Stimulated activated CD8-positive, alpha-beta memory T cell treated with anti-CD3 and anti-CD28 coated beads, Interleukin-7, amount 100 ng/mL, for 24 hours (primary cell): ENCODE measurements at regions not wholly inside any gene's neighbourhood (a gene's known extent, or its start where the extent isn't known, plus 50 kb on each side); places are given as distances from the start of the nearest gene placed in this dataset.

ENCODE experiments used
- DNase-seq: peaks from one replicate; pipeline ENCODE4 v3.0.0-alpha.2; 2020; ENCODE audit warnings: low read depth

DNA sequence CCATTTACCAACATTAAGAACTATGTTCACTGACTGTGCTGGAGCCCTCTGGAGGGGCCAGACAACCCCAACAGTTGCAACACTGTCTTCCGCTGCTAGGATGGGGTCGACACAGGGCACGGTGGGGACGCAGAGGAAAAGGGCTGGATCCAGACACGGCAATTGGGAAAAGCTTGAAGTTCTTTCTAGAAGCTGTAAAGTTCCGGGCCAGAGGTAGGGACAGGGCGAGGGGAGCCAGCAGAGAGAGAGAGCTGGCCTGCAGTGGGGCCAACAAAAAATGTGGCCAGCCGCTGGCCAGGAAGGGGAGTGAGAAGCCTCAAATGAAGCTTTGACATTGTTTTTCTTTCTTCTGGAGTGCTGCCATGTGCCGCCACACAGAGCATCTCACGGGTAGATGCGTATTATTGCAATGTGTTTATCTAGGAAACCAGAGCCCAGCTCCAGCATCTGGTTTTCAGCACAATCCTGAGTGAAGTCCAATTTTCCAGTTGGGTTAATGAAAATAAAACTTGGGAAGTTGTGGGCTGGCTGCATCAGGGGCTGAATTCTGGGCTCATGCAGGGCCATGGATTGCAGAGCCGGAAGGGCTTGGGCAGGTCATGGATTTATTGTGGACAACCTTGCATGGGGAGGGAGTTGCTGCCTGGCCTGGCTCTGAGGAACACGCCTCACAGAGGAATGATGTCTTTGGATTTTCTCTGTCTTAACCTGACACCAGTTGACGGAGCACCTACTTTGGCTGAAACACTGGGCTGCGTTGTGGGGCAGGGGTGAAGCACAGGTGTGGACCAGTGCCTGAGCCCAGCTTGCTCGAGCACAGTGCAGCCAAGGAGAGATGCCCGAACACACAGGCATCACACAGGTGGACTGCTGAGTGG, 67.6 kb upstream of the AMPD3 start:
- no peak for DNase-seq

DNA sequence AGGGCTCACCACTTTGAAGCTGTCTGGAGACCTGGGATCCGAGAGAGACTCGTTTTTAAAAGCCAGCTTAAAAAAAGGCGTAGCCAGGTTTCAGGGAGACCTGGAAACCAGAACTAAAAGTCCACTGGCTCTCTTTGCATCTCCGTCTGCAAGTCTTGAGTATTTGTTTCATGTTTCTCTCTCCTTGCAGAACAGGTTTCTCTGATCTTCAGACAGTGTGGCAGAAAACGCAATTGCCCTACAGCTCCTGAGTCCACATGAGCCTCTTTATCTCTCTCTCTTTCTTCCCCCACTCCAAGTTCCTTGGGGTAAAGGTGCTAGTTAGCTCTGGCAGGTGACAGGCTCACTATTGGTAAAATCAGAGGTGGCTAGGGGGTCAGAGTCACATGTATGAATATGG, 67.0 kb upstream of the AMPD3 start:
- DNase-seq = no peak

DNA sequence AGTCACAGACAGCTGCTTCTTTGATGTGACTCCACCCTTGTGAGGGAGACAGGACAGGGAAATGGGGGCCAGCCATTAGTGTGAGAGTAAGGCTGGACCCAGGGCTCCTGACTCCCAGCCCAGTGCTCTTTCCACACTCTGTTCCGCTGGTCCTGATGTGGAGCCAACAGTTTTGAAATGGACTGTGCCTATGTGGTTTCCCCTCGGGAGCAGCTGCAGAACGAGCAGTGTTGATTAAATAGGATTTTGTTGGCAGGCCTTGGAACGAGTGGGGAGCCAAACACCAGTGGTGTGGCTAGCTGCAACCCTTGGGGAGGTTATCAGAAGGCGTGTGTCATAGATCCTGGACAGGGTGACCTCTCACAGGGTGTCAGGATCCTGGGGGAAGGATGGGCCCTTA, 66.5 kb upstream of the AMPD3 start:
- DNase-seq = no peak

DNA sequence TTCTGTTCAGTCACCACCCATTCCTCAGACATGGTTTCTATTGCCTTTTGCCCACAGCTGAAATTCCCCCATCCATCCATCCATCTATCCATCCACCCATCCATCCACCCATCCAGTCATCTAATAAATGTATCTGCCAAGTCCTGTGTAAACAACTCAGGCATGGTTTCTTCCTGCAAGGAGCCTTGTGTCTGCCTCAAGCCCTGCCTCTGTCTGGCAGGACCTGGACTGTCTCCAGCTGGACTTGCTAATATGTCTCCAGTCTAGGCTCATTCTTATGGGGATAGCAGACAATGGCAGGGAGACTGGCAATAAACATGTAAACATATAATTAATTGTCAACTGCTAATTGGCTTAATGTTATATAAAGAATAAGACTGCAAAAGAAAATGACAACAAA, 64.7 kb upstream of the AMPD3 start:
- DNase-seq = no peak

DNA sequence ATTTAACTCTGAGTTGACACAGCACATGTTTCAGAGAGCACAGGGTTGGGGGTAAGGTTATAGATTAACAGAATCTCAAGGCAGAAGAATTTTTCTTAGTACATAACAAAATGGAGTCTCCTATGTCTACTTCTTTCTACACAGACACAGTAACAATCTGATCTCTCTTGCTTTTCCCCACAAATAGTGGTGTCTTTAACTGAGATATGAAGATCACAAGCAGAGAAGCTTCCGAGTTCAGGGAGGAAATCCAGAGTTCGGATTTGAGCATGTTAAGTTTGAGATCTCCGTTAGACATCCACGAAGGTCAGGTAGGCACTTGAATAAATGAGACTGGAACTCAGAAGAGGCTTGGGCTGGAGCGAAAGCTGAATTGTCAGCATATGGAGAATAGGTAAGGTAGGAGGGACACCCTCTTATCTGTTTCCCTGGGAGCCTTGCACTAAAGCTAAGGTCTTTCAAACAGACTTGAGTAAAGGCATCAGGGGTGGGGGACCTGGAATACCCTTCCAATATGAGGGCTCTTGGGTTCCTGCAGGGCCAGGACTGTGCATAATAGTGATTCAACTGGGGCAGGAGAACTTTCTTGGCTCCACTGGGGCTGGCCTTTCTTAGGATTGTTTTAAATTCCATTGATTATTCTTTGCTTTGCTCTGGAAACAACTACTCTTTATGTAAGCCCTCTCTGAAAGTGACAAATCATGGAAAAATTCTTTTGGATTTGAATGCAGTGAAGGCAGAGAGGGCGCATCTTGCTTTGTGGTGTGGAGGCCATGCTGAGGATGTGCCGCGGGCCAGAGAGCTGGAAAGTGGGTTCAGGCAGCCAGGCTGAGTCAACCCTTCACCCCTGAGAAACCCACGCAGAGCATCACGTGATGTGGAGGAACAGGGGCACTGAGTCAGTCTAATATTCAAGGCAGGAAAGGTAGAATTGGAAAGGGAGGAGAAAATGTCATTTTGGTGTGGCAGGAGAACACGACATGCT, 62.7 kb upstream of the AMPD3 start:
- DNase-seq = no peak

GRCh38 chr11:10394229-10395101, 60.6 kb upstream of the AMPD3 start:
- DNase-seq = no peak

- DNase-seq = no peak
Observed at GRCh38 chr11:10395166-10395897, 59.7 kb upstream of the AMPD3 start.

DNA sequence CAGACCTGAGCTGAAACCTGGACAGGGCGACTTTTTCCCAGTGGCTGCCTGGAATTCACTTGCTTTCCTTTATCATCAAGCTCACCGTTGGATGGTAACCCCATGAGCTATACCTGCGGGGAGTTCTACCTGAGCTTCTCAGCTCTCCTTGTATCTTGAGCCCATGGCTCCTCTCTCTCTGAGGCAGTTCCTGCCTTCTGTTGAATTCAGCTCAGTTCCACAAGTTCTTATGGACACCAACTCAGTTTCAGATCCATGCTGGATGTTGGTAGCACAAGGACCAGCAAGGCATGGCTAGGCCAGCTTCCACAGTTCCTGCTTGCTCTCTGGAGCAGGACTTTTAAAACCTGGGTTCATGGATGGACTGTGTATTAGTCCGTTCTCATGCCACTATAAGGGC, 58.3 kb upstream of the AMPD3 start:
- DNase-seq = no peak

DNA sequence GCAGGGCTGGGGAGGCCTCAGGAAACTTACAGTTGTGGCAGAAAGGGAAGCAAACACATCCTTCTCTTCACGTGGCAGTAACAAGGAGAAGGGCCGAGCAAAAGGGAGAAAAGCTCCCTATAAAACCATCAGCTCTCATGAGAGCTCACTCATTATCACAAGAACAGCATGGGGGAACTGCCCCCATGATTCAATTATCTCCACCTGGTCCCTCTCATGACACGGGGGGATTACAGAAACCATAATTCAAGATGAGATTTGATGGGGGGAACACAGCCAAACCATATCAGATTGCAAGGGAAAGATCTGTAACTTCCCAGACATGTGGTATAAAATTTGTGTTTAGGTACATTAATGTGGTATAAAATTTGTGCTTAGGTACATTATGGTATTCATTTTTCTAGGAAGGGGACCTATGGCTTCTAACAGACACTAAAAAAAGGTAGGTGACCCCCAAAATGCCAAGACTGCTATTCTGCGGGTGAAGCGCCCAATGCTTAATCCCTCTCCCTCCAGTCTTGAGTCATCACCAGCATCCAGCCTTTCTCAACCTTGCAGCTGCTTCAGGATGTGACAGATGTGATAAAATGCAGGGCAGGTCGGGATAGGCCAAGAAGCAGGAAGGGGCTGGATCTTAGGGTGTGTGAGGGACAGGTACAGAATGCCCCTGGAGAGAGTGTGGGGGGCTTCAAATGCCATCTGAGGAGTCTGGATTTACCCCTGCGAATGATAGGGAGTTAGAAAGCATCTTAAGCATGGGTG, 57.7 kb upstream of the AMPD3 start:
- DNase-seq = no peak

DNA sequence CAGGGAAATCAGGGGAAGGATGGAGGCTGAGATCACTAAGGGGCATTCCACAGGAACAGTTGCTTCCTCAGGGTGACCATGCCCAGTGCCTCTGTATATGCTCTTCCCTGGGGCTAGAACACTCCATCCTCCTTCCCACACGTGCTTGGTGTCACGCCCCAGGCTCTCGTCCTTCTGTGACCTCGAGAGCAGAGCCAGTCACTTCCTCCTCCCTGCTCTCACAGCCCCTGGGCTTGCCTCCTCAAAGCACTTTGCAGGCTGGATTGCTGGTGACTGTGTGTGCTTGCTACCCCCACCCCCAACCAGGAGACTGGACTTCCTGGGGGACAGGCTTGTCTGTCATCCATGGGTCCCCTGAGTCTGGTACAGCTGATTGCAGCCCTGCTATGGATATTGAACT, 56.5 kb upstream of the AMPD3 start:
- no peak for DNase-seq

- no peak for DNase-seq
Observed at GRCh38 chr11:10400856-10401255, 54.2 kb upstream of the AMPD3 start.

DNA sequence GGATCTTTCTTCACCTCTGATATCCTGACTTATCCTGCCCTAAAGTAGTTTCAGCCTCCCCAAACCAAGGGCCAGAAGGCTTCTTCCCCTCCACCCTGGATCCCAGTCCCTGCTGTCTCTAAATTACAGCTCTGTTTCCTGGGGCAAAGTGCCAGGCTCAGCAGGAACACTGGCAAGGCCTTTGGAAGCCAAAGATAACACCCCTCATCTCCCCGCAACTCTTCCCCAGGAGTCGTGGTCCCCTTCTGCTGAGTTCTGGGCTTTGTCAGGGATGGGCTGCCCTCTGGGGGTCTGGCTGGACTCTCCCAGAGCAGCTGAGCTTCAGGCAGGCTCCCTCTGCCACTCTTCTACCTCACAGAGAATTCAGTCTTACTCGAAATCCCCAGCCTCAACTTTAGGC, 53.8 kb upstream of the AMPD3 start:
- DNase-seq = no peak

GRCh38 chr11:10401696-10402392, 53.2 kb upstream of the AMPD3 start:
- DNase-seq = no peak
